LNCAP (cell line): ENCODE measurements at regions not wholly inside any gene's neighbourhood (a gene's known extent, or its start where the extent isn't known, plus 50 kb on each side); places are given as distances from the start of the nearest gene placed in this dataset.

Experiments
- TF ChIP-seq, protein P1 (sequence below): fragments of 450-650 bp; IDR thresholded peaks from 2 replicates; pipeline ENCODE4 v1.5.1; 2017; ENCODE audit warnings: mild to moderate bottlenecking

GRCh38 chr4:32042486-32043247, 1322.5 kb downstream of the PCDH7 start:
- TF ChIP-seq, protein P1, sequence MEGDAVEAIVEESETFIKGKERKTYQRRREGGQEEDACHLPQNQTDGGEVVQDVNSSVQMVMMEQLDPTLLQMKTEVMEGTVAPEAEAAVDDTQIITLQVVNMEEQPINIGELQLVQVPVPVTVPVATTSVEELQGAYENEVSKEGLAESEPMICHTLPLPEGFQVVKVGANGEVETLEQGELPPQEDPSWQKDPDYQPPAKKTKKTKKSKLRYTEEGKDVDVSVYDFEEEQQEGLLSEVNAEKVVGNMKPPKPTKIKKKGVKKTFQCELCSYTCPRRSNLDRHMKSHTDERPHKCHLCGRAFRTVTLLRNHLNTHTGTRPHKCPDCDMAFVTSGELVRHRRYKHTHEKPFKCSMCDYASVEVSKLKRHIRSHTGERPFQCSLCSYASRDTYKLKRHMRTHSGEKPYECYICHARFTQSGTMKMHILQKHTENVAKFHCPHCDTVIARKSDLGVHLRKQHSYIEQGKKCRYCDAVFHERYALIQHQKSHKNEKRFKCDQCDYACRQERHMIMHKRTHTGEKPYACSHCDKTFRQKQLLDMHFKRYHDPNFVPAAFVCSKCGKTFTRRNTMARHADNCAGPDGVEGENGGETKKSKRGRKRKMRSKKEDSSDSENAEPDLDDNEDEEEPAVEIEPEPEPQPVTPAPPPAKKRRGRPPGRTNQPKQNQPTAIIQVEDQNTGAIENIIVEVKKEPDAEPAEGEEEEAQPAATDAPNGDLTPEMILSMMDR, result peak; percentile 68

- TF ChIP-seq, protein P1, result no peak
These were observed 1323.1 kb downstream of the PCDH7 start for GRCh38 chr4:32043248-32043633.

- TF ChIP-seq, protein P1, result no peak
These were observed 1341.7 kb downstream of the PCDH7 start for GRCh38 chr4:32061916-32062315.

DNA sequence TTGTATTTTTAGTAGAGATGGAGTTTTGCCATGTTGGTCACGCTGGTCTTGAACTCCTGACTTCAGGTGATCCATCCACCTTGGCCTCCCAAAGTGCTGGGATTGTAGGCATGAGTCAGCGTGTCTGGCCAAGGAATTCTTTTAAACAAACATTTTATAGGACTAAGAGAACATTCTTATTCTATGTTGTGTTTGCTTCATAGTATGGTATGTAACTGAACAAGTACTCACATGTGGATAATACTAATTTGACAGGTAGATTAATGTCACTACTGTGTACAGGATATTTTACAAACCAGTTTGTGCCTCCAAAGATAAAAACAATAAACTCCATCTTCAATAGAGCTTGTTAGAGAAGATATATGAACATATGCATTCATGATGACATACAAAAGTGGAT, 1353.4 kb downstream of the PCDH7 start:
- TF ChIP-seq, protein P1, result no peak

DNA sequence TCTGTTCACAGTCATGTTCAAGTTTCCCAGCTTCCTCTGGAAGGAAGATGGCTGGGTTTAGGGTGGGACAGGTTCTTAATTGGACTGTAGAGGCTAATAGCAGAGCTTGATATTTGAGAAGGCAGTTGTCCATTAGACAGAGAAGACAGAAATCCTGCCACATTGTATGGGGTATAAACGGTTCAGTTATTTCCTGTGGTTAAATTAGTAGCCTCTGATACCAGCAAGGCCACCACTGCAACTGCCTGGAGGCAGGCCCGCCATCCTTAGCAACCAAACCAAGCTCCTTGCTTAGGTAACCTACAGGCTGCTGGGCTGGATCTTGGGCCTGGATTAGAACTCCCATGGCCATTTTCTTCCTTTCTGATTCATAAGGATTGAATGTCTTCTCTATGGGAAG, 1367.0 kb downstream of the PCDH7 start:
- TF ChIP-seq, protein P1, result no peak

GRCh38 chr4:32094987-32095386, 1374.8 kb downstream of the PCDH7 start:
- TF ChIP-seq, protein P1, result no peak

DNA sequence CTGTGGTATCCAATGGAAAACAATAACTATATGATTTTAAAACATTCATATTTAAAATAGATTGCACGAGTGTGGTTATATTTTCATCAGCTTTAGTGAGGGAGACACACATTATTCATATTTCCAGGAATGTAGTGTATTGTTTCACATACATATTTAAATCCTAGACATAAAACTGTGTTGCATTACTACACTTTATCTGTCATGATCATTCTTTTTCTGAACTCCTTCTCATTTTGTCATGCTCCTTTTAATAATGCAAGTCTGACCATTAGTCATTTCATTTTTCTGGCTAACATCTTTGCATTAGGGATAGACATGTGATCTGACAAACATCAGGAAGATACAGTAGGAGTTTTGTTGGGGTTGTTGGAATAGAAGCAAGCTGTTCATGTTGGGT, 1382.7 kb downstream of the PCDH7 start:
- TF ChIP-seq, protein P1, result no peak

- TF ChIP-seq, protein P1, result no peak
These were observed 1386.6 kb downstream of the PCDH7 start for GRCh38 chr4:32106767-32107166.
